Endodermal cell (in vitro differentiated cells): ENCODE measurements at regions not wholly inside any gene's neighbourhood (a gene's known extent, or its start where the extent isn't known, plus 50 kb on each side); places are given as distances from the start of the nearest gene placed in this dataset.

Source experiments
- DNase-seq: peaks from one replicate; pipeline ENCODE4 v3.0.0-alpha.2; 2017
- H3K27ac ChIP-seq: 2 replicates; pipeline ENCODE4 v1.5.1; 2013; ENCODE audit warnings: mild to moderate bottlenecking, low read depth, low read length, moderate library complexity
- H3K27me3 ChIP-seq: 2 replicates; pipeline ENCODE4 v1.6.1; 2013; ENCODE audit warnings: mild to moderate bottlenecking, low read length, moderate library complexity; ENCODE audit not compliant: insufficient read depth, control insufficient read depth, poor library complexity, severe bottlenecking
- H3K36me3 ChIP-seq: 2 replicates; pipeline ENCODE4 v1.7.0; 2013; ENCODE audit warnings: mild to moderate bottlenecking, low read length, moderate library complexity; ENCODE audit not compliant: control insufficient read depth, insufficient read depth
- H3K4me1 ChIP-seq: one replicate; pipeline ENCODE4 v1.7.0; 2013; ENCODE audit warnings: low read length; ENCODE audit not compliant: control insufficient read depth, insufficient read depth
- H3K4me3 ChIP-seq: 2 replicates; pipeline ENCODE4 v1.5.1; 2013; ENCODE audit warnings: mild to moderate bottlenecking, low read length, moderate library complexity
- H3K9ac ChIP-seq: 2 replicates; pipeline ENCODE4 v1.6.1; 2013; ENCODE audit warnings: mild to moderate bottlenecking, low read length, moderate library complexity; ENCODE audit not compliant: poor library complexity, severe bottlenecking; ENCODE audit errors: extremely low read depth
- H3K9me3 ChIP-seq: 2 replicates; pipeline ENCODE4 v1.6.1; 2013; ENCODE audit warnings: mild to moderate bottlenecking, low read length, moderate library complexity; ENCODE audit not compliant: control insufficient read depth
- H3K27ac Mint-ChIP-seq: 2 replicates; pipeline ENCODE4 v1.8.0; 2020; ENCODE audit warnings: mixed read lengths
- H3K27me3 Mint-ChIP-seq: 2 replicates; pipeline ENCODE4 v1.8.0; 2021; ENCODE audit warnings: mild to moderate bottlenecking, mixed read lengths; ENCODE audit not compliant: insufficient read depth
- H3K36me3 Mint-ChIP-seq: 2 replicates; pipeline ENCODE4 v1.8.0; 2020; ENCODE audit warnings: low read depth, mixed read lengths
- H3K4me1 Mint-ChIP-seq: 2 replicates; pipeline ENCODE4 v1.8.0; 2020; ENCODE audit warnings: mixed read lengths
- H3K4me3 Mint-ChIP-seq: 2 replicates; pipeline ENCODE4 v1.8.0; 2020; ENCODE audit warnings: mild to moderate bottlenecking, moderate library complexity, mixed read lengths
- H3K9me3 Mint-ChIP-seq: 2 replicates; pipeline ENCODE4 v1.8.0; 2020; ENCODE audit warnings: mild to moderate bottlenecking, mixed read lengths
- CTCF ChIP-seq: fragments of 200-600 bp; sonication (generic); conservative IDR thresholded peaks from 2 replicates; pipeline ENCODE4 v1.5.0; 2021; ENCODE audit warnings: antibody characterized with exemption, mild to moderate bottlenecking
- WGBS, 2 experiments: methylation state at CpG; one replicate each; pipeline versions ENCODE4 v1.1.5 to v1.1.7; 2013; ENCODE audit warnings: missing lambda C conversion rate in 2 of 2, mixed read lengths in 1 of 2; ENCODE audit not compliant: insufficient coverage in 1 of 2, insufficient read length in 1 of 2; 5-methylcytosine and 5-hydroxymethylcytosine counted together

GRCh38 chr6:92587525-92587924 lies 831.8 kb downstream of the EPHA7 start:
- Mint-ChIP-seq H3K27me3 (no peaks in the 10 kb centered on the region), H3K27ac (no peak overlapping the region), H3K4me3 (no peak overlapping the region), H3K4me1 (no peaks in the 10 kb centered on the region), H3K36me3 (no peaks in the 10 kb centered on the region), H3K9me3 (no peaks in the 10 kb centered on the region)
- H3K4me3 ChIP-seq, result no peak overlapping the region
- DNase-seq, result no peak
- no peak overlapping the region for H3K27ac ChIP-seq
- no CpG with 5 or more reads among the region's 1 CpG for WGBS, 2 experiments
- no peak for TF ChIP-seq CTCF
- no peaks in the 10 kb centered on the region for H3K4me1 ChIP-seq
- H3K9me3 ChIP-seq, result no peaks in the 10 kb centered on the region
- H3K27me3 ChIP-seq, result no peaks in the 10 kb centered on the region
- H3K36me3 ChIP-seq, result no peaks in the 10 kb centered on the region
- H3K9ac ChIP-seq, result no peak overlapping the region

GRCh38 chr6:92586236-92586977 lies 833.0 kb downstream of the EPHA7 start:
- DNase-seq, result no peak
- no peak for TF ChIP-seq CTCF
- no peak overlapping the region for H3K27ac ChIP-seq
- H3K9ac ChIP-seq, result no peak overlapping the region
- Mint-ChIP-seq H3K27ac (no peak overlapping the region), H3K27me3 (no peaks in the 10 kb centered on the region), H3K4me3 (no peak overlapping the region), H3K9me3 (peaks cover 5% of the 10 kb centered on the region), H3K4me1 (no peaks in the 10 kb centered on the region), H3K36me3 (no peaks in the 10 kb centered on the region)
- no peak overlapping the region for H3K4me3 ChIP-seq
- H3K36me3 ChIP-seq, result no peaks in the 10 kb centered on the region
- H3K4me1 ChIP-seq, result no peaks in the 10 kb centered on the region
- WGBS, 2 experiments, result 85 to 90% methylated on average over 4 to 7 of the region's 8 CpGs
- no peaks in the 10 kb centered on the region for H3K9me3 ChIP-seq
- no peaks in the 10 kb centered on the region for H3K27me3 ChIP-seq

- Mint-ChIP-seq H3K4me3 (no peak overlapping the region), H3K9me3 (peaks cover 12% of the 10 kb centered on the region), H3K4me1 (no peaks in the 10 kb centered on the region), H3K27ac (no peak overlapping the region), H3K36me3 (no peaks in the 10 kb centered on the region), H3K27me3 (no peaks in the 10 kb centered on the region)
- no peak for DNase-seq
- no peak for TF ChIP-seq CTCF
- no peaks in the 10 kb centered on the region for H3K4me1 ChIP-seq
- H3K27ac ChIP-seq, result no peak overlapping the region
- WGBS, 2 experiments, result 40 to 88% methylated on average over 1 of the region's 1 CpG
- no peaks in the 10 kb centered on the region for H3K27me3 ChIP-seq
- H3K36me3 ChIP-seq, result no peaks in the 10 kb centered on the region
- no peak overlapping the region for H3K9ac ChIP-seq
- no peaks in the 10 kb centered on the region for H3K9me3 ChIP-seq
- no peak overlapping the region for H3K4me3 ChIP-seq
Measured at GRCh38 chr6:92582211-92582610, 837.1 kb downstream of the EPHA7 start.
